ENCODE measurements at regions not wholly inside any gene's neighbourhood (a gene's known extent, or its start where the extent isn't known, plus 50 kb on each side); places are given as distances from the start of the nearest gene placed in this dataset.

DNA sequence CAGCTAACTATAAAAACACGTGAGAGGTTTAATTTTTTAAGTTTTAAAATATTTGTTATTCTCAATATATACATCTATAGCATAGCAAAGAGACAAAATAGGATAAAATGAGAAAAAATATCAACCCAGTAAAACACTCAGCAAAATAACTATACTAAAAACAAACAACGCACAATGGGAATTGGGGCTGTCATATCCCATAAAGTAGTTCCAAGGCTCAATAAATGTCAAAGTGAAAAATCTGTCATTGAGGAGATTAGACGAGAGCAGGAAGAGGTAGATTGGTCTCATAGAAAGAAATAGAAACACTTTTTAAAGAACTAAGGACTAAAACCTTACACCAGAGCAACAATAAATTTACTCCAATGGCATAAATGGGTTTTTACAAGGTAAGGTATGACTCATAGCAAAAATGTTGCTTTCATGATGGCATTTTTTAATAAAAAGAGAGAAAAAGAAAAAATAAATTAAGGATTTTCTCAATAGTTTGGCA, 153.7 kb downstream of the EVA1A start:
- TF ChIP-seq CTCF (IDR thresholded peaks at IDR 0.05) (no peak), POLR2A (IDR thresholded peaks at IDR 0.05) (no peak)
